NCI-H1694 treated with DMSO at 0.1 percent for 48 hours (cell line): ENCODE measurements at regions not wholly inside any gene's neighbourhood (a gene's known extent, or its start where the extent isn't known, plus 50 kb on each side); places are given as distances from the start of the nearest gene placed in this dataset.

Experiments
- DNase-seq: peaks from one replicate; lab custom pipeline; 2025; lab: John Stamatoyannopoulos, UW

DNA sequence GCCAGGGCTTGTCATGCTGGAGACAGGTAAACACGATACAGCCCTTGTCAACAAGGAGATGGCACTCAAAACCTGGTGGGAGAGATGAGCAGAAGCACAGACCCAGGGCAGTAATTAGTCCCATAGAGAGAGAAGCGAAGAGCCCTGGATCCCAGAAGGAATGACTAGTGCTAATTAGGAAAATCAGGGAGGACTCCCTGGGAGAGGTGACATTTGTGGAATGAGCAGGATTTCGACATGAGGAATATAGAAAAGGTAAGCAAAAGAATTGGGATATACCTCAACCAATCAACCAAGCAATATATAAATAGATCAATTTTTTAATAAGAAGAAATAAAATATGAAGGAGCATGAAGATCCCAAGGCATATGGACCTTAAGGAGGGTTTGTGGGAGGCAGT is 98.5 kb upstream of the GJB5 start:
- DNase-seq: no peak

DNA sequence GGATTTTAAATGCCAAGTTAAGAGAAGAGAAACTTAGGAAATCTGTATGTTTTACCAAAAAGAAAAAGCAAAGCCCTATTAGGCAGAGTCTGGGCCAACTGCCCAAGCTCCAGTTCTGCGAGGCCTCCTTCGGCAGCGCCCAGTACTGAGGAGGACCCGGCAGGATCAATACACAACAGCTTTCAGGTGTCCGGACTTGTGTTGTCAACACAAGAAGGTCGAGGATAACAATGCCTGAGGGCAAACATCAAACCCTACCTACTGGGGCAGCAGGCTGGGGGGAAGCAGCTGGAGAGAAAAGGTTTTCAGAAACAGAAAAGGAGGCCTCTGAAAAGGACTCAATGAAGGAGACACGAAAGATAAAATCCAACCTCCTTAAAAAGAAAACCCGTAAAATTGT is 98.1 kb upstream of the GJB5 start:
- DNase-seq: no peak

DNA sequence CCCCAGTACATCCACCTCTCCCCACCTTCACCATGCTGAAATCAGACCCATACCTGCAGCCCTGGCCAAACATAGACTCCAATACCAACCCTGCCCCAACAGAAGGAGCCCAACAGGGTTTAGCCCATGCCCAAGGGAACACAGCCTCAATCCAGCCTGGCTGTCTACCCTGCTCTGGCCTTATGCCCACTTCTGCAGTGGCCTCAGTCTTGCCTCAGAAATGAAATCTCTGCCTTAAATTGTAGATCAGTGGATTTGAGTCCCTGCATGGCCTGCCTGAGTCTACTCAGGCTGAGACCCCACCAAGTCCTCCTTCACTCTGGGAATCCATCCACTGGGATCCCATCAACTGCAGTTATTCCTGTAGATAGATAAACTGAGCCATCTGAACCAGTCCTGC is 97.6 kb upstream of the GJB5 start:
- no peak for DNase-seq

DNA sequence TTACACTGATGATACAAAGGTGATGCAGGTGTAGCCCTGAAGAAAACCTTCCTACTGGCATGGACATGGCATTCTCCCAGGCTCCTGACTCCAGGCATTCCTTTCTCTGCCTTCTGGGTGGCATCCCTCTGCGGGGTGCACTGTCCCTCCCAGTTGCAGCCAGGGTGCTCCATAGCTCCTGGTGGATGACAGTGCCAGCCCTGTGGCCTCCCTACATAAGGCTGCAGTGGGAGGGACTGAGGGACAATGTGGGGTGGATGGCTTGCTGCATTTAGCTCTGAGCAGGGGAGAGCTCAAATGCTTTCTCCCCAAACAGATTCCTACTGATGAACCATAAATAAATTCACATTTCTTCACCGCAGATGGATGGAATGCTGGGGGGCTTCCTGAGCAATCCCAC is 97.0 kb upstream of the GJB5 start:
- no peak for DNase-seq

DNA sequence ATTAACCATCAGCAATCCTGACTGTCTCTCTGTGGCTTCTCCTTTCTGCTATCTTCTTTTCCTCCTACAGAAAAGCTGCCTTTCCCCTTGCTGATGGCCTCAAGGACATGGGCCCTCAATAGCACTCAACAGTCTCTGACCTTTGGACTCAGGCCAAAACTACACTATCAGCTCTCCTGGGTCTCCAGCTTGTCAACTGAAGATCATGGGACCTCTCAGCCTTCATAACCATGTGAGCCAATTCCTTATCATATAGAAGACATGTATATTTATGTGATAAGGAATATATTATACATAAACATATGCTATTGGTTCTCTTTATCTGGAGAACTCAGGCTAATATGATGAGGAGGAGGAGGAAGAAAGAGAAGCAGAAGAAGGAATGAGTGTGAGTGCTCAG is 91.8 kb upstream of the GJB5 start:
- no peak for DNase-seq

DNA sequence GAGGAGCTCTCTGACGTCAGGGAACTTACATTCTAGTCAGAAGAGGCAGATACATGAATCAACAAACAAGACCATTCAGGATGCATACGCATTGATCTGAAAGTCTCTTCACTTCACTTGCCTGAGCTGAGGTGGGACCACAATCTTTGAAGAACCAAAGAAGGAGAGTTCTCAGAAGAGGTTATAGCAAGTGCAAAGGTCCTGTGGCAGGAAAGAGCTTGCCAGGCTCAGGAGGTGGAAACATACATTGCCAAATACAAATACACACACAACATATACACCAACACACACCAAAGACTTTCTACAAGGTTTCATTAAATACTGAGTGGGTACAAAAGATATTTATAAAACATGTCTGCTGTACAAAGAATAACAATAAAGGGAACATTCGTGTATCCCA is 86.8 kb upstream of the GJB5 start:
- DNase-seq: no peak

DNA sequence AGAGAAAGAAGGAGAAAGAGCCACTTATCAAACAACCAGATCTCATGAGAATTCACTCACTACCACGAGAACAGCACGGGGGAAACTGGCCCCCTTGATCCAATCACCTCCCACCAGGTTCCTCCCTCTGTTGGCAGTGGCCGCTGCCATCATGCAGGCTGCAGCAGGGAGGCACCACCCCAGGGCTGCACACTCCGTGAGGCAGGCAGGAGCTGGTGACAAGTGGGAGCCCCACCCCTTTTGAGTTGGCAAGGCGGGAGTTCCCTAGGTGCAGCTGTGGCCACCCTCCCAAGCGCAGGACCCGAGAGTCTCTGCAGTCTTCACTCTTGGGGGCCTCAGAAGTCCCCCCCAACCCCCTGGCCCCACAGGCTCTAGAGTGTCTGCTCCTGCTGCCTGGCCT is 83.9 kb upstream of the GJB5 start:
- DNase-seq: no peak

DNA sequence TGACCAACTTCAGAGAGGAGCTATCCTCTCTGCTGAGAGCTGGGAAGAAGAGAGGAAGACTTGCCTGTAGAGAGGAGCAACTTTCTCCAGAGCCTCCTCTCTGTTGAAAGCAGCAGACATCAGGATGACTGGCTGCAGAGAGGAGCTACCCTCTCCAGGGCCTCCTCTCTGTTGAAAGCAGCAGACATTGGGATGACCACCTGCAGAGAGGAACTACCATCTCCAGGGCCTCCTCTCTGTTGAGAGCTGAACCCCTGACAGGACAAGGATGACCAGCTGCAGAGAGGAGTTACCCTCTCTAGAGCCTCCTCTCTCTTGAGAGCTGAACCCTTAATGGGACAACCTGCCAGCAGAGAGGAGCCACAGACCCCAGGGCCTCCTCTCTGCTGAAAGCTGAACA is 83.0 kb upstream of the GJB5 start:
- no peak for DNase-seq

DNA sequence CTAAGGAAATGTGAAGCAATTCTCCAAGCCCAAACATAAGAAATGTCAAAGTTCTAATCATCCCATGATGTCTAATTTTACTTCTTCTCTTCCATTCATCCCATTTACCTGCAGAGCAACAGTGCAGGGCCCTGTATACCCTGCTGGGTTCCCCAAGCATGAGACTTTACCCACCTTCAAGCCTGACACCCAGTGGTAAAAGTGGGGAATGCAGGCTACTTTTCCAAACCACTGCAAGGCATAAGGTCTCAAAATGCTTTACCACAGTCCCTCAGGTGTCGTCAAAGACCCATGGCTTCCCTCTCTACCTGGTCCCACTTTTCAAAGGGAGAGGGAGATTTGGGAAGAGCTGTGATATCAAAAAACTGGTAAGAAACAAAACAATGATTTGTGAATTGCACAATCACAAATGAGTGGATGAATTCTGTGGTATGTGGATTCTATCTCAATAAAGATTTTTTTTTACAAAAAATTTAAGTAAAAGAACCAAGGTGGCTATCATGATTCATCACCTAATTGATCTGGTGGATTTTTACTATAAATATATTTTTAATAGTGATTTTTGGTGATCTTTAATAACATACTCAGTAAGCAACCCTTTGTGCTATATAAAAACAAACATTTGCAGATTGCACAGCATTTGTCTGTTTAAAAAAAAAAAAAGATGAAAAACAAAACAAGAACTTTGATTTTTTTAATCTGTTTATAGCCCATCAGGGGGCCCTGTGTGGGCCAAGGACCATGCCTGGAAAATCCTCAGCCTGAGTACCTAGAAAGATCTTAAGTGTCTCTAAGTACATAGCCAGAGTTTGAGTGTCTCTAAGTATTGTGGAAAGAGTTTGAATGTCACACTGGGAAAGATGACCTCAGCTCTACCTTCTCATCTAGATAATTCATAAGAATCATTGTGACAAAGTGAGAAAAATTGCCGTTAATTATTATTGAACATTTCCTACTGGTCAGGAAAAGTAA is 73.1 kb upstream of the GJB5 start:
- peak; percentile 2 for DNase-seq

DNA sequence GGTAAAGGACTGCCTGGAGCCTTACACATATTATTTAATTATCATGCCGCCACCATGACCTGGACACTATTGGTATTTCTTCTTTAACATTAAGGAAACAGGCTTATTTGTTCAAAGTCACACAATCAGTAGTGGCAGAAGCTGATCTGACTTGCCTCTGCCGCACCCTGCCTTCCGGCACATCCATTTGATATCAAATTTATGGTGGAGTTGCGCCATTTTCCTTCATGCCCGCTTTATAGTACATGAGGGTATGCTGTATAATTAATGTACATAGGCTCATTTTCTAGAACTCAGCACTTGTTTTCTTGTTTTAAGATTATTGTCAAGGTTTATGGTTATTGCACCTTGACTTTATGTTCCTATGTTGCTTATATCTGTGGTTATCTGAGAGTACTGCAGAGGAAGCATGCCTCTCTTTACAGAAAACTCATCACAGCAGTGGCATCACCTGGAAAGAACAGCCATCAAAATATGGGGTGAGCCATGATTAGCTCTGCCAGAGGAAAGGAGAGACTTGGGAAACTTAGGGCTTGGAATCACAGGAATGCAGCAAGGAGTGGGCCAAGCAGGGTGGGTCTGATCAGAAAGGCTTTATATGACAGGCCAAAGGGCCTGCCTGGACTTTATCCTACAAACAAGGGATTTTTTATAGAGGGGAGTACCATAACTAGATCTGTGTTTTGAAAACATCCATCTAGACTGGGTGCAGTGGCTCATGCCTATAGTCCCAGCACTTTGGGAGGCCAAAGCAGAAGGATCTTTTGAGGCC is 72.2 kb upstream of the GJB5 start:
- DNase-seq: no peak

DNA sequence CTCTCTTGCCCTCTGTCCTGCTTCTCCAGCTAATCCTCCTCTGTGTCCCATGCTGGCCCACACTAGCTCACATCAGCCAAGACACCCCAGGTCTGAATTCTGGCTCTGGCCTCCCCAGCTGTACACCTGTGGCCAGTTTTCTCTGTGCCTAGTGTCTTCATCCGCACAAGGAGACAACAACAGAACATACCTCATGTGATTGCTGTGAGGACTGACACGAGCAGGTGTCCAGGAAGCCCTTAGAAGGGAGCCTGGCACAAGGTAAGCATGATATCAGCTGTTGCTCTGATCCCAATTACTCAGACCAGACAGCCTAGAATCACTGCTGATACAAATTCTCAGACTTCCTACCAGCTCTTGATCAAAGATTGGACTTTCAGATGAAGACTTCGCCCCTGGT is 71.2 kb upstream of the GJB5 start:
- DNase-seq: no peak

DNA sequence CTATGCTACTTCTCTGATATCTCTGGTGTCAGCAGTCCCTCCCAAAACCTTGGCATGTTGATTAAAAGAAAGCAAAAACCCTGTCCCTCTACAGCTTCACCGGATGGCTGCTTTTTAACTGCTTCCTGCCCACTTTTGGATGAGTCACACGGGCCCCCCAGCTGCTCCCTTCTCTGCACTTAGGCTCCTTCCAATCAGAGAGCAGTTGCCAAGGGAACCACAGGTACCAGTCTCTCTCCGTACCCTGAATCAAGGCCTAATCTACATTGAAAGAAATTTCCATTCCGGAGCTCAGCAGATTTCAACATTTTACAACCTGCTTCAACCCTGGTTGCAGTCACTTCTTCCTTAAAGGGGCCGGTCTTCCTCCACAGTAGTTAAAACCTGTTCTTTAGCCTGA is 70.6 kb upstream of the GJB5 start:
- no peak for DNase-seq

DNA sequence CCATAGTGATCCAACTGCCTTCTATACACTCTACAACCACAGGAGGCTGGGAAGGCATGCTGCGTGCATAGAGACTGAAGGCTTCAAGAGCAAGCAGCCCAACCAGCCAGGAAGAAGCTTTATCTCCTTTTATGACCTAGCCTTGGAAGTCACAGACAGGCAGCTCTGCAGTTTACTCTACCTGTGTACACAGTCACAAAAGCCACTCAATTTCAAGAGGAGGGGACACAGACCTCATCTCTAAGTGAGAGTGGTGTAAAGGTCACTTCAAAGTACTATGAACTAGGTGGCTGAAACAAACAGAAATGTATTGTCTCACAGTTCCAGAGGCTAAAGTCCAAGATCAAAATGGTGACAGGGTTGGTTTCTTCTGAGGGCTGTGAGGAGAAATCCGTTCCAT is 69.6 kb upstream of the GJB5 start:
- DNase-seq: no peak

DNA sequence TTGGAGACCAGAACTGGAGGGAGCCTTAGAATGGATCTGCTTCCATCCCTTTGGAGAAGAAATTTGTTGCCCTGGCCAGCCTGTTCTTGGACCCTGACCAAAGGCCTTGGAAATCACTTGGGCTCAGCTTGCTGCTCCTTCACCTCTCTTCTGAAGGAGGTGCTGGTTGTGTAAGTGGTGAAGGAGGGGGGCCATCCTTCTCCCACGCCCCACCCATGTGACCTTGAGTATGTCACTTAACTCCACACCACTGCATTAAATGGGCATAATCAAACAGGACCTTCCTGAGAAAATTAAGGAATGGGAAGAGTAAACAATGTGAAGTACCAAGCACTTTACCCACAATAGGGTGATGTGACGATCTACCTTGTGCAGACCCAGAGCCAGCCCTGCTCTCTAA is 68.3 kb upstream of the GJB5 start:
- DNase-seq: no peak

DNA sequence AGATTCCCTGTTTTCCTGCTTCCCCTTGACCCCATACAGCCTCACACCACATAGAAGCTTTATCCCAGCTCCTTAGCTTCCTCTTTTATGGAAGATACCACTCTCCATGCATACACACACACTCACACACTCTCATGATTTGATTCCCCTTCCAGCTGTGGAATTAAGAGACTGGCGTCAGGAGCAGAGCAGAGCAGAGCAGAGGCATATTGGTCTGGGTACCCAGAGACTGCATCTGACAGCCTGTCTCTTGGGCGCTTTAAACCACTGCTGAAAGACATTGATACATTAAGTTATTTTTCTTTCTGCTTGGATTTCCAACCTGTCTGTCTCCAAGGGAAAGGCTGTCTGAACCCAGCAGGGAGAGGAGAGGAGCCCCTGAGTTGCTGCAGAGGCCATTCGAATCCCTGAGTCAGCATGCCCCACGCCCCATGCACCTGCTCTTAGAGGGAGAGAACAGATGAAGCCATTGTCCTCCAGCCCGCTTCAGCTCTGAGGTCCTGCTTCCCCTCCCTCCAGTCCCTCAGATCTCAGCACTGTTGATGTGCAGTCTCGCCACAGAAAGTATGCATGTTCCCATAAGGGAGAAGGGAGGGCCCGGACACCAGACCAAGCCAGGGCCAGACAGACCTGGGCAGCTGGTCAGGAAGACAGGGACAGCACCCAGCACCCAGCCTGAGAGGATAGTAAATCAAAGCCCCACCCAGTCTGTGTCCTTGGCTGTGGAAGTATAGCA is 66.7 kb upstream of the GJB5 start:
- DNase-seq: no peak

DNA sequence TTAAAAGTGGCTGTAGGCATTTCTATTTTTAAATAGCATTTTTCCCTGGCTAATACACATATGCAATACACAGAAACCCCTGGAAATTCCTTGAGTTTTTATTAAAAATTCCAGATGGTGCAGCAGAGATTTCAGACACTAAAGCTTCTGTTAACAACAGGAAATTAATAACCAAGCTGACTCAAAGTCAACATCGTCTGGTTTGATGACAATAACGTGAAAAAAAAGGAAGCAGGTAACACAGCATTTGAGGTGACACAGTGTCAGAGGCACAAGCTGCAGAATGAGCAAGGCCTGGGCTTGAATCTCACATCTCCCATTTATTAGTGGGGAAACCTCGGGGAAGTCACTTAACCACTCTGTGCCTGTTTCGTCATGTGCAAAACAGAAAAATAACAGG is 64.6 kb upstream of the GJB5 start:
- no peak for DNase-seq

DNA sequence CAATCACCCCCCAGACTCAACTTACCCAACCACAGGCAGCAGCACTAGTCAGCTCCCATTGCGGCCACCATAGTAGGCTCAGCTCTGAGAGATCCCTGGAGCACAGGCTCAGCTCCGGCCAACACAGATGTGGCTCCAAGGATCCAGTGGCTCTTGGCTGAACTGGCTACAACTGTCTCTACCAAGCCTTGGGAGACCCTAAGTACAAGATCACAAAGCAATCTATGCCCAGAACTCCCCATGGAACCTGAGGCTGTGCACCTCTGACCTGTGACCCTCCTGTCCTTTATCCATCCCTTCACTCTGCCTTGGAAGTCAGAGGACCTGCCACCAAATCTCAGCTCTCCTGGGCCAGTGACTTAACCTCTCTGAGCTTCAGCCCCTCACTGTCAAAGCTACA is 61.8 kb upstream of the GJB5 start:
- DNase-seq: no peak

DNA sequence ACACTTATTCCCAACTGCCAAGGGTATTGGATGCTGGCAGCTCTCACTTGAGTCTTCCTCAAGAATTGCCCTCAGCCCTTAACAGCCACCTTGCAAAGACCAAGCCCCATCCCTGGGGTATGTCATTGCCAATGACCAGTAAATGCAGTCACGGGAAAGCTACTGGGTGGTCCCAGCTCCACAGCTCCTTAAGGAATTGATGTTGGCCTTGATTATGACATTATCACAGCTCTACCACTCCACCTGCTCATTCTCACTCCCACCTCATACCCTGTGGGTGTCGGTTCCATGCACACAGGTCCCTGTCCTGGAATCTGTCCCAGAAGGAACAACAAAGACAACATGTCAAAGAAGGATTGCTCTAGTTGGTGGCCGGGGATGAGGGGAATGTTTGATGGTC is 60.5 kb upstream of the GJB5 start:
- no peak for DNase-seq

DNA sequence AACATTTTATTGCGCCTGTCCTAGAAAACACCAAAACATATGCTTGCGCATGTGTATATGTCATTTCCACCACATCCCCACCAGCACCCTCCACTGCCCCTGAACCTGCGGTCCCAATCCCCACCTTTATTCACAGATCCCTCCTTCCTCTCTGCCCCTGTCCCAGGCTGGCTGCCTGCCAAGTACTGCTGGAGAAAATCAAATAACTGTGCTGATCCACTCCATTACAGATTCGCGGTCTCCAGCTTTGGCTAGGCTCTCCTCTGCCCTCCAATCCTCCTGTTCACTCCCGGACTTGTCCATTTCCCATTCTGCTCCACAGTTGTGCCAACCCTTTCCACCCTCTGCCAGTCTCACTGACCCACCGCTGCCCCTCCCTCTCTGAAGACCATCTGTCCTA is 59.3 kb upstream of the GJB5 start:
- DNase-seq: no peak

DNA sequence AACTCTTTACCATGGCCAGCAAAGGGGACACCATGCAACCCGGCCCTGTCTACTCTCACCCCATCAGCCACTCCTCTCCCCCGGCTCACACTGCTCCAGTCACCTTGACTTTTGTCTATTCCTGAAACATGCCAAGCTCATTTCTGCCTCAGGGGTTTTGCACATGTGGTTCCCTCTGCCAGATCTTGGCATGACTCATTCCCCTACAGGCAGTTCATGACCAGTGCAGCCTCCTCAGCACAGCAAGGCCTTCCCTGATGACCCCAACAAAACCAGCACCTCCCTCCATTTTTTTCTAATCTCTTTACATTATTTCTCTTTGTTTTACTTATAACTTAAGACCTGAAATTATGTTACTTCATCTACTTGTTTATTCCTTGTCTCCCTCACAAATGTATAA is 58.6 kb upstream of the GJB5 start:
- no peak for DNase-seq

DNA sequence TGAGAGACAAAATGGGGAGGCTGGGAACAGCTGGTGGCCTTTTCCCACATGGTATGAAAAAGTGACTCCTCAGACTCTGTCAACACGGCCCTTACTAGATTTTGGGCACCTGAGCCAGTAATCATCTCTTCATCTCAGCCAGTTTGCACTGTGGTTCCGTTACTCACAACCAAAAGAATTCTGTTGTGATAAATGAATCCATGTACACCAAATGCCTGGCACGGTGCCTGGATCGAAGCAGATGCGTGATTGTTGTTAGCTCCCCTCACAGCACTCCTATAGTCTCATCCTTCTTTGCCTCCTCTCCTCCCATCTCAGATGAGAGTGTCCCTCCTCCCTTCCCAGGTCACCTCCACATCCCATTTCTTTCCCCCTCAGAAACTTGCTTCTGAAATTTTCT is 57.9 kb upstream of the GJB5 start:
- DNase-seq: no peak

DNA sequence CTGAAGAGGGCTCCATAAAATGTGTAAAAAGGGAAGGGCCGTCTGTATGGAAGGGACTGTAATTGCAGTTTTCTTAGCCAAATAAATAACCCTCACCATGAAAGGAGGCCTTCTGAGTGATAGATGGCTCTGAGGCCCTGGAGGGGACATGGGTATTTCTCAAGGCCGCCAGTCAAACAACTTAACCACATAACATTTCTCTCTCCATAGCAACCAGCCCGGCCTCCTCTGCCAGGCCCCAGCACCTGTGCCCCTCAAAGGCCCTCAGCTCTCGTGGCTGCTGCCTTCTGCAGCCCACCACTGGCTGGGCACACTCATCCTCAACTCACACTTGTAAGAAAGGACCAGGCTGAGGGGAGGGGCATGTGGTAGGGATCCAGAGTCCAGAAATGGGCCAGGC is 57.0 kb upstream of the GJB5 start:
- DNase-seq: no peak
